Endothelial cell of umbilical vein (primary cell): ENCODE measurements at regions not wholly inside any gene's neighbourhood (a gene's known extent, or its start where the extent isn't known, plus 50 kb on each side); places are given as distances from the start of the nearest gene placed in this dataset.

Experiments
- BruUV-seq: library from RNA; stranded (reverse); fragments of 400-500 nt; replicated peaks from 2 replicates; lab custom pipeline; 2021; lab: Mats Ljungman, UMichigan
- CTCF ChIA-PET: fragments of 300-600, 350-600 bp; sonication (Branson Sonifier 250); formaldehyde crosslinking; loops from one replicate; lab custom pipeline; 2021; ENCODE audit warnings: antibody characterized with exemption, inconsistent platforms; lab: Charles Lee
- POLR2A ChIA-PET: fragments of 300-600, 350-600 bp; sonication (Branson Sonifier 250); formaldehyde crosslinking; loops from one replicate; lab custom pipeline; 2021; ENCODE audit warnings: antibody characterized with exemption, inconsistent platforms; lab: Charles Lee
- DNase-seq: peaks from one replicate; pipeline ENCODE4 v3.0.0-alpha.2; 2011; ENCODE audit warnings: low read depth, low spot score
- FAIRE-seq: peaks from 2 replicates; lab custom pipeline; 2011; peaks lifted over from hg19 to GRCh38; lab: Jason Lieb, UNC
- H2AFZ ChIP-seq: 2 replicates; pipeline ENCODE4 v1.6.0; 2012; ENCODE audit warnings: low read depth, low read length, control low read depth, inconsistent platforms
- H3K27ac ChIP-seq: 2 replicates; pipeline ENCODE4 v1.5.1; 2011; ENCODE audit warnings: low read depth, mild to moderate bottlenecking, control low read depth, low read length, moderate library complexity; ENCODE audit not compliant: insufficient read depth
- H3K27me3 ChIP-seq, 2 experiments: 2 replicates each; pipeline versions ENCODE4 v1.6.0 to v1.6.1; 2011; ENCODE audit warnings: low read length in 2 of 2, mixed read lengths in 1 of 2; ENCODE audit not compliant: control insufficient read depth in 2 of 2, insufficient read depth in 2 of 2
- H3K36me3 ChIP-seq, 2 experiments: 2 replicates in 1 of 2; 3 replicates in 1 of 2; pipeline ENCODE4 v1.5.1; 2011; ENCODE audit warnings: low read length in 2 of 2, mild to moderate bottlenecking in 1 of 2, moderate library complexity in 1 of 2; ENCODE audit not compliant: control insufficient read depth in 2 of 2, insufficient read depth in 2 of 2; ENCODE audit errors: extremely low read depth in 1 of 2
- H3K4me1 ChIP-seq: 3 replicates; pipeline ENCODE4 v1.5.1; 2011; ENCODE audit warnings: mild to moderate bottlenecking, low read length; ENCODE audit not compliant: control insufficient read depth, insufficient read depth; ENCODE audit errors: extremely low read depth
- H3K4me2 ChIP-seq: 2 replicates; pipeline ENCODE4 v1.6.1; 2011; ENCODE audit warnings: low read length, control low read depth, mixed read lengths; ENCODE audit not compliant: insufficient read depth
- H3K4me3 ChIP-seq, 3 experiments: fragments of 200-600 bp in 1 of 3; sonication (generic), shearing (Covaris generic) in 1 of 3; replicated peaks in 1 of 3; 2 replicates each; pipeline ENCODE4 v1.5.1; 2011 to 2016; ENCODE audit warnings: control low read depth in 3 of 3, low read length in 3 of 3, mild to moderate bottlenecking in 2 of 3, inconsistent platforms in 1 of 3, low read depth in 1 of 3, moderate library complexity in 1 of 3; ENCODE audit not compliant: insufficient read depth in 1 of 3
- H3K79me2 ChIP-seq: 2 replicates; pipeline ENCODE4 v1.6.0; 2012; ENCODE audit warnings: low read length, inconsistent platforms; ENCODE audit not compliant: control insufficient read depth, insufficient read depth
- H3K9ac ChIP-seq: replicated peaks from 2 replicates; pipeline ENCODE3; 2011; ENCODE audit warnings: low read length, control low read depth; ENCODE audit not compliant: insufficient read depth; ENCODE audit errors: extremely low read depth
- H3K9me1 ChIP-seq: replicated peaks from 3 replicates; pipeline ENCODE4 v1.6.0; 2011; ENCODE audit warnings: mild to moderate bottlenecking, low read length; ENCODE audit not compliant: control insufficient read depth, insufficient read depth; ENCODE audit errors: extremely low read depth
- H3K9me3 ChIP-seq: replicated peaks from 2 replicates; pipeline ENCODE4 v1.5.1; 2012; ENCODE audit warnings: low read length, inconsistent platforms; ENCODE audit not compliant: control insufficient read depth, insufficient read depth
- H4K20me1 ChIP-seq: replicated peaks from 2 replicates; pipeline ENCODE3; 2011; ENCODE audit warnings: mild to moderate bottlenecking, low read length; ENCODE audit not compliant: control insufficient read depth, insufficient read depth; ENCODE audit errors: extremely low read depth
- CTCF ChIP-seq, 2 donors: IDR thresholded peaks; 1 replicate in 1 of 2; 2 replicates in 1 of 2; pipeline ENCODE4 v1.5.1; 2011; ENCODE audit warnings: low read length in 2 of 2, mild to moderate bottlenecking in 2 of 2, moderate library complexity in 2 of 2, control low read depth in 1 of 2, inconsistent platforms in 1 of 2, low read depth in 1 of 2; ENCODE audit not compliant: insufficient read depth in 1 of 2; ENCODE audit errors: extremely low read depth in 1 of 2
- EZH2 ChIP-seq: IDR thresholded peaks from 2 replicates; pipeline ENCODE4 v1.6.1; 2012; ENCODE audit warnings: borderline replicate concordance, low read depth, mild to moderate bottlenecking, moderate library complexity, low read length, inconsistent platforms; ENCODE audit not compliant: severe bottlenecking
- FOS ChIP-seq: IDR thresholded peaks from 2 replicates; pipeline ENCODE4 v1.6.1; 2011; ENCODE audit warnings: mild to moderate bottlenecking, low read length, moderate library complexity, borderline replicate concordance; ENCODE audit not compliant: insufficient read depth
- GATA2 ChIP-seq: IDR thresholded peaks from 2 replicates; pipeline ENCODE4 v1.7.0; 2011; ENCODE audit warnings: low read depth, mild to moderate bottlenecking, moderate library complexity, mixed read lengths, low read length; ENCODE audit not compliant: insufficient read length, insufficient read depth
- JUN ChIP-seq: IDR thresholded peaks from 2 replicates; pipeline ENCODE4 v1.6.1; 2011; ENCODE audit warnings: borderline replicate concordance, low read depth; ENCODE audit not compliant: insufficient read length, insufficient read depth
- MAX ChIP-seq: IDR thresholded peaks from 2 replicates; pipeline ENCODE4 v1.6.1; 2011; ENCODE audit not compliant: insufficient read depth, insufficient read length
- MYC ChIP-seq: IDR thresholded peaks from one replicate; pipeline ENCODE4 v1.6.1; 2011; ENCODE audit warnings: mild to moderate bottlenecking, low read depth, low read length
- POLR2A ChIP-seq: IDR thresholded peaks from 2 replicates; pipeline ENCODE4 v1.6.1; 2012; ENCODE audit warnings: low read depth, mild to moderate bottlenecking, control low read depth, low read length
- POLR2AphosphoS5 ChIP-seq: IDR thresholded peaks from 2 replicates; pipeline ENCODE4 v1.6.1; 2012; ENCODE audit warnings: low read depth, mild to moderate bottlenecking, control low read depth, low read length, moderate library complexity; ENCODE audit not compliant: insufficient read depth
- dilution Hi-C: fragments of 300-500 bp; cut with MboI; formaldehyde crosslinking; loops from one replicate; pipeline ENCODE4 v1.15.0; 2019; ENCODE audit warnings: low sequenced_read_pairs; ENCODE audit not compliant: extremely low pct_ligation_motif_present
- intact Hi-C: fragments of 100-400 bp; cut with micrococcal nuclease; formaldehyde crosslinking; loops from one replicate; pipeline ENCODE4 v1.10.0; 2022

GRCh38 chr2:2667690-2668089 lies 336.6 kb upstream of the MYT1L start:
- no peaks in the 10 kb centered on the region for H3K36me3 ChIP-seq
- no peaks in the 10 kb centered on the region for H3K4me1 ChIP-seq
- H3K4me3 ChIP-seq = no peak overlapping the region
- ChIA-PET POLR2A (no interaction called here), CTCF (no interaction called here)
- no peak overlapping the region for H3K9ac ChIP-seq
- H3K79me2 ChIP-seq = no peaks in the 10 kb centered on the region
- intact Hi-C loops (no loop called here), dilution Hi-C loops (no loop called here)
- TF ChIP-seq MYC (no peak), POLR2AphosphoS5 (no peak), JUN (no peak), GATA2 (no peak), CTCF (IDR thresholded peaks at IDR 0.05; ENCODE audit: extremely low read depth in 1 of 2, insufficient read depth in 1 of 2, low read depth in 1 of 2, low read length in 2 of 2) (no peak), EZH2 (no peak), POLR2A (no peak), MAX (no peak), FOS (no peak)
- no peak overlapping the region for H3K27ac ChIP-seq
- H3K27me3 ChIP-seq = no peaks in the 10 kb centered on the region
- no peak overlapping the region for H2AFZ ChIP-seq
- BruUV-seq = no TSS peak
- no peak overlapping the region for H3K4me2 ChIP-seq
- H4K20me1 ChIP-seq = no peaks in the 10 kb centered on the region
- DNase-seq (no peak), FAIRE-seq (no peak)
- no peaks in the 10 kb centered on the region for H3K9me1 ChIP-seq
- peaks cover 4% of the 10 kb centered on the region for H3K9me3 ChIP-seq
